Gastrocnemius medialis (tissue), 4 donors: ENCODE measurements at regions not wholly inside any gene's neighbourhood (a gene's known extent, or its start where the extent isn't known, plus 50 kb on each side); places are given as distances from the start of the nearest gene placed in this dataset.
"Not testable (repeated sequence)": the region's sequence is repeated elsewhere in the genome, so short reads cannot be mapped to it uniquely, and the experiment has no call there.

Source experiments
- POLR2A ChIP-seq, 2 donors: fragments of 450-650 bp; IDR thresholded peaks; one replicate each; pipeline ENCODE4 v1.6.1; 2017; ENCODE audit warnings: antibody characterized with exemption in 2 of 2, mild to moderate bottlenecking in 2 of 2, moderate library complexity in 2 of 2
- TF ChIP-seq, protein P1 (sequence below), 5 experiments: fragments of 450-650 bp in 3 of 5; fragments of 200-600 bp in 2 of 5; sonication (generic) in 2 of 5; IDR thresholded peaks in 4 of 5; conservative IDR thresholded peaks in 1 of 5; 1 replicate in 4 of 5; 2 replicates in 1 of 5; pipeline ENCODE4 v1.5.1; 2016 to 2019; ENCODE audit warnings: antibody characterized with exemption in 5 of 5, mild to moderate bottlenecking in 3 of 5, moderate library complexity in 3 of 5

DNA sequence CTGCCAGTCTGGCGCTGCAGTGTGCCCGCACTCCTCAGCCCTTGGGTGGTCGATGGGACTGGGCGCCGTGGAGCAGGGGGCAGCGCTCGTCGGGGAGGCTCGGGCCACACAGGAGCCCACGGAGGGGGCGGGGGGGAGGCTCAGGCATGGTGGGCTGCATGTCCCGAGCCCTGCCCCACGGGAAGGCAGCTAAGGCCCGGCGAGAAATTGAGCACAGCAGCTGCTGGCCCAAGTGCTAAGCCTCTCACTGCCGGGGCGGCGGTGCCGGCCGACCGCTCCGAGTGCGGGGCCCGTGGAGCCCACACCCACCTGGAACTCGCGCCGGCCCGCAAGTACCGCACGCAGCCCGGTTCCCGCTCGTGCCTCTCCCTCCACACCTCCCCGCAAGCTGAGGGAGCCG is 63.6 kb upstream of the CD28 start:
- TF ChIP-seq POLR2A (IDR thresholded peaks at IDR 0.05) = not testable (repeated sequence)
- TF ChIP-seq, protein P1, sequence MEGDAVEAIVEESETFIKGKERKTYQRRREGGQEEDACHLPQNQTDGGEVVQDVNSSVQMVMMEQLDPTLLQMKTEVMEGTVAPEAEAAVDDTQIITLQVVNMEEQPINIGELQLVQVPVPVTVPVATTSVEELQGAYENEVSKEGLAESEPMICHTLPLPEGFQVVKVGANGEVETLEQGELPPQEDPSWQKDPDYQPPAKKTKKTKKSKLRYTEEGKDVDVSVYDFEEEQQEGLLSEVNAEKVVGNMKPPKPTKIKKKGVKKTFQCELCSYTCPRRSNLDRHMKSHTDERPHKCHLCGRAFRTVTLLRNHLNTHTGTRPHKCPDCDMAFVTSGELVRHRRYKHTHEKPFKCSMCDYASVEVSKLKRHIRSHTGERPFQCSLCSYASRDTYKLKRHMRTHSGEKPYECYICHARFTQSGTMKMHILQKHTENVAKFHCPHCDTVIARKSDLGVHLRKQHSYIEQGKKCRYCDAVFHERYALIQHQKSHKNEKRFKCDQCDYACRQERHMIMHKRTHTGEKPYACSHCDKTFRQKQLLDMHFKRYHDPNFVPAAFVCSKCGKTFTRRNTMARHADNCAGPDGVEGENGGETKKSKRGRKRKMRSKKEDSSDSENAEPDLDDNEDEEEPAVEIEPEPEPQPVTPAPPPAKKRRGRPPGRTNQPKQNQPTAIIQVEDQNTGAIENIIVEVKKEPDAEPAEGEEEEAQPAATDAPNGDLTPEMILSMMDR (IDR thresholded peaks at IDR 0.05 in 4 of 5, conservative IDR thresholded peaks at IDR 0.05 in 1 of 5) = not testable (repeated sequence)
